DMS53 treated with DMSO at 0.1 percent for 48 hours (cell line): ENCODE measurements at regions not wholly inside any gene's neighbourhood (a gene's known extent, or its start where the extent isn't known, plus 50 kb on each side); places are given as distances from the start of the nearest gene placed in this dataset.

Experiments used
- DNase-seq: peaks from one replicate; lab custom pipeline; 2025; ENCODE audit not compliant: unreplicated experiment; lab: John Stamatoyannopoulos, UW

GRCh38 chr15:39167164-39168058, 413.5 kb upstream of the THBS1 start:
- DNase-seq, result no peak

GRCh38 chr15:39171944-39172368, 408.9 kb upstream of the THBS1 start:
- peak; percentile 89 for DNase-seq

DNA sequence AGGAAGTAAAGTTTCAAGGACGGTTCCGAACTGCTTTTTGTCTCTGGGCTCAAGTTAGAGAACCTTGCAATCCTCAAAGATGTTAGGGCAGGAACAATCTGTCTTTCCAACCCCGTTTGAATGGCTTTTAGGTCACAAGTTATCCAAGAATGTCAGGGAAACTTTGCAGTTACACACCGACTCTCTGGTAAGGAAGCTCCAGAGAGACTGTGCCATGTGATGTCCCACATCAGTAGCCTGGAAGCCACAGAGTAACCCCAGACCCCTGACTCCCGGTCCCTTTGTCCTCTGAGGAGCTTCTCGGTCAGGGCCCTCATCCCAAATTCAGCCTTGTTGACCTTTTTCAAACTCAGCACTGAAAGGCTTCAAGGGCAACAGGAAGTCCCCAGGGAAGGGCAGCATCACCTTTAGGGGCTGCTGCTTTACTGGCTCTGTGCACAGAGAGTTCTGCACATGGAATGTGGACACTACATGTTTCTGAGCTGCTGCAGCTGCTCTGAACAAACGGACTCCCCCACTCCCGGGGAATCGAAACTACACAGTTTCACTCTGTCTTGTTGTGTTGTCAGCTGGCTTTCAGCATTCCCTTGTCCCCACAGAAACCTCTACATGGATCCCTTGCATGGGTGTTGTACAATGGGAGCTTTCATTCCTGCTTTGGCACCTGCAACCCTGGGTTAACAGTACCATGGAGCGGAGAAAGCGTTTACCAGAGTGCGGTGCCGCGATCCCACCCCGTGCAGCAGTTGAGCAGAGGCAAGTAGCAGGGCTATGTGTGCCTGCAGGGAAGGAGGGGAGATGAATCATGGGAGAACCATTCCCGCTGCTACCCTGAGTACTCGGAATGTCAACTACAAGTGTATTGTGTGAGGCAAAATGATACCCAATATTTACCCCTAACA, 408.2 kb upstream of the THBS1 start:
- DNase-seq, result peak; percentile 58

- no peak for DNase-seq
These were observed 407.5 kb upstream of the THBS1 start for GRCh38 chr15:39173426-39173825.

GRCh38 chr15:39174332-39174731, 406.5 kb upstream of the THBS1 start:
- no peak for DNase-seq

- DNase-seq, result no peak
These were observed 404.8 kb upstream of the THBS1 start for GRCh38 chr15:39176030-39176429.

DNA sequence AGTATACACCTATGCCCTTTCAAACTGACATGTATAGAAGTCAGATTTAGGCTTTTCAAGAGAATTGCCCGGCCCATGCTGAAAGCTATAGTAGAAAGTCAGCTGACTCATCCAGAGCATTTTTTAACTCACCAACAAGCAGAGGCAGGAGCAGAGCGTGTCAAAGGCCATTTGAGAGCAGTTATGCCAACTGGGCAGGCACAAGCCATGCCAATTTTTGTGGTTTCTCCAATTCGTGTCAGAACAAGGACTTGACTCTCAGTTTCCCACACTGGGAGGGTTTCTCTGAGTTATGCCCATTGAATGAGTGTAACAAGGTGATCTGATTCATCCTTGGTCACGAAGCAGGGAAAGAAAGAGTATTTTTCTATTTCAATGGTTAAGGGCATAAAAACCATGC, 403.3 kb upstream of the THBS1 start:
- DNase-seq, result no peak

GRCh38 chr15:39180030-39180429, 400.8 kb upstream of the THBS1 start:
- no peak for DNase-seq

GRCh38 chr15:39180483-39180933, 400.4 kb upstream of the THBS1 start:
- DNase-seq, result no peak

GRCh38 chr15:39181056-39181747, 399.7 kb upstream of the THBS1 start:
- no peak for DNase-seq

GRCh38 chr15:39181940-39182339, 398.9 kb upstream of the THBS1 start:
- DNase-seq, result no peak

GRCh38 chr15:39183164-39183881, 397.6 kb upstream of the THBS1 start:
- no peak for DNase-seq

DNA sequence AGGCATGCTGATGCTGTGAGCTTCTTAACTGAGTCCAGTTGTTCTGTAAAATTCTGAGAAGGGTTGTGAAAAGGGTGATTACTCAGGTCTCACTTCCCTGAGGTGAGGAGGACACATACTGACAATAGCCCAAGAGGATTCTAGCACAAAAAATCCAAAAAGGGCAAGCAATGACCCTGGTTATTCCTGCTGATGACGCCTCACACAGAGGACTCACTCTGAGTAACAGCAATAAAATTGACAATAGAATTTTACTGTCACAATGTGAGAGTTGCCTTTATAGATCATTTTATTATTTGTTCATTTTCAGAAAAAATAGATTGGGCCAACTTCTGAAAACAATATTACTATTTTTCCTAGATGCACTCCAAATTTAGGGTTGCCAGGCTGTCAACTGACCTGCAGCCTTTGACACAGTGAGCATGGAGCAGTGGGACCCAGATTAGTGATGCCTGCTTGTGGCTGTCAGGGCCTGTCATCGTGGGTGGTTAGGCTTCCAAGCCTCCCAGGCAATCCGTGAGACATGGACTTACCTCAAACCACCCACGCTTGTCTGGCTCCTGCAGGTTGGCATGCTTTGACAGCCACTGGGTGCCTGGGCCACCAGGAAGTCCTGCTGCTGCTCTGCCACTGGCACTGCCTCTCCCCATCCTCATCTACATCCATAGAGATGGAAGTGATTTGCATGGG, 396.0 kb upstream of the THBS1 start:
- DNase-seq, result no peak

- no peak for DNase-seq
These were observed 392.6 kb upstream of the THBS1 start for GRCh38 chr15:39188314-39188713.

DNA sequence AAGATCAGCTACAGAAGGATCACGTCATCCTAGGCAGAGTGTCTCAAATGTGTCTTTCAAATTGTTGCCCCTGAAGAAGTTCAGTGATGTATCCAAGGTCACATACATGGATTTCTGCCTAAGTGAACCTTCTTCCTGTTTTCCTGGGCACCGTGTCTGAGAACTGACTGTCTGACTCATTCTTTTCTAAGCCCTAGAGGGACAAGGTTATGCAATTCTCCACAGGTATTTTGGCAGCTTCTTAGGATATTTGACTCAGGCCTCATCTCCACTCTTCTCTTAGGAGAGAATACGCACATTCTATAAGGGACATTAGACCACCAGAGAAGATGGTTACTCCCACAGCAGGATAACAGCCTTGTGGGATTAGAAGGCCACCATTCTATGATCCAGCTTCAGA, 391.9 kb upstream of the THBS1 start:
- no peak for DNase-seq

GRCh38 chr15:39191871-39192291, 389.0 kb upstream of the THBS1 start:
- no peak for DNase-seq

DNA sequence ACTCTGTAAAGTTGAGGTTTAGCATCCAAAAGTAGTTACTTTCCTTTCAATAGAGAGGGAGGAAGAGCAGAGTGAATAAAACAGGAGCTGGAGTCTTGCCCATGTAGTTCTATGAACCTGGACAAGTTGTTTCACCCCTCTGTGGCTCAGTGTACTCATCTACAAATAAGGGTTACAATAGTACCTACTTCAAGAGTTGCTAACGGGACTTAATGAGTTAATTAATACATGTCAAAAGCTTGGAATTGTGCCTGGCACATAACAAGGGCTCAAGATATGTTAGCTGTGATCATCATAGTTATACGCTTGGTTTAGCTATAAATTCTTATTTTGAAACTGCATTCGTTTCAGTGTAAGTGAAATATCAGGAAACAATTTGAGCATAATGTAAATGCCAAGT, 388.5 kb upstream of the THBS1 start:
- no peak for DNase-seq

GRCh38 chr15:39192979-39193560, 387.8 kb upstream of the THBS1 start:
- DNase-seq, result no peak

DNA sequence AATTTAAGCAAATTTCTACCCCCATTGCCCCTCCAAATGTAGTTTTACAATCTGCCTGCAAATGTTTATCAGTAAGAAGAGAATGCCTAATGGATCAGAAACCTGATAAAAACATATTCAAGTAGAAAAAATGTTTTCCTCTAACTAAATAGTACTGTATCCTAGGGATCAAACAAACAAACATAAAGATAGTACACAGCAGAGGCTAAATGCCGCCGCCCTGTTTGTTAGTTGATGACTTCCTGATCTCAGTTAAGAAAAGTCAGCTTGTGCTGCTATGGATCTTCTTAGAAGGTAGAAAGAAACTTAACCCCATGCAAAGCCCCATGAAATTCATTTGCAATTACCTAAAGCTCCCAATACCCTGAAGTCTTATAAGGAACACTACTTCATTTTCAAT, 387.3 kb upstream of the THBS1 start:
- no peak for DNase-seq
